BJ (cell line): ENCODE measurements at regions not wholly inside any gene's neighbourhood (a gene's known extent, or its start where the extent isn't known, plus 50 kb on each side); places are given as distances from the start of the nearest gene placed in this dataset.

ENCODE experiments used
- CTCF ChIA-PET: fragments of 350-600 bp; formaldehyde crosslinking; extraction: SDS; loops from one replicate; lab custom pipeline; 2021; ENCODE audit warnings: antibody characterized with exemption, inconsistent platforms; lab: Yijun Ruan, JAX
- POLR2A ChIA-PET: fragments of 300-600 bp; sonication (Branson Sonifier 250); formaldehyde crosslinking; extraction: SDS; loops from one replicate; lab custom pipeline; 2021; ENCODE audit warnings: antibody characterized with exemption; lab: Charles Lee
- DNase-seq: peaks from one replicate; pipeline ENCODE4 v3.0.0-alpha.2; 2011; ENCODE audit warnings: low read depth
- H3K27me3 ChIP-seq: 2 replicates; pipeline ENCODE4 v1.6.0; 2011; ENCODE audit warnings: low read length; ENCODE audit not compliant: control insufficient read depth, insufficient read depth
- H3K36me3 ChIP-seq: 2 replicates; pipeline ENCODE4 v1.5.1; 2011; ENCODE audit warnings: low read length; ENCODE audit not compliant: control insufficient read depth, insufficient read depth
- H3K4me3 ChIP-seq: 2 replicates; pipeline ENCODE4 v1.5.1; 2011; ENCODE audit warnings: low read depth, mild to moderate bottlenecking, control low read depth, low read length
- CTCF ChIP-seq: IDR thresholded peaks from 2 replicates; pipeline ENCODE4 v1.5.1; 2011; ENCODE audit warnings: low read depth, mild to moderate bottlenecking, control low read depth, inconsistent platforms, low read length, moderate library complexity; ENCODE audit not compliant: insufficient read depth

GRCh38 chr16:11491524-11491923 lies 95.2 kb downstream of the LITAF start:
- Histone ChIP-seq H3K27me3 (no peaks in the 10 kb centered on the region; the same call in 1 of the 2 replicates), H3K4me3 (no peak overlapping the region), H3K36me3 (no peaks in the 10 kb centered on the region)
- TF ChIP-seq CTCF: no peak
- DNase-seq: no peak
- ChIA-PET POLR2A (no interaction called here), CTCF (no interaction called here)

- no peak overlapping the region for H3K4me3 ChIP-seq
- no peak for TF ChIP-seq CTCF
- no peak for DNase-seq
- H3K27me3 ChIP-seq: no peaks in the 10 kb centered on the region; the same call in 1 of the 2 replicates
- ChIA-PET CTCF (no interaction called here), POLR2A (no interaction called here)
- H3K36me3 ChIP-seq: no peaks in the 10 kb centered on the region
Measured at GRCh38 chr16:11492808-11493530, 93.8 kb downstream of the LITAF start.

GRCh38 chr16:11493531-11493929 lies 93.2 kb downstream of the LITAF start:
- CTCF ChIA-PET: no interaction called here
- no peak for DNase-seq
- no peak for TF ChIP-seq CTCF

GRCh38 chr16:11494029-11494428 lies 92.7 kb downstream of the LITAF start:
- DNase-seq: no peak
- no peaks in the 10 kb centered on the region for H3K36me3 ChIP-seq
- no peak for TF ChIP-seq CTCF
- no peaks in the 10 kb centered on the region; the same call in 1 of the 2 replicates for H3K27me3 ChIP-seq
- POLR2A ChIA-PET: no interaction called here
- CTCF ChIA-PET: no interaction called here
- no peak overlapping the region for H3K4me3 ChIP-seq

More at GRCh38 chr16:11493531-11493929, 93.2 kb downstream of the LITAF start:
- H3K36me3 ChIP-seq: no peaks in the 10 kb centered on the region
- no peaks in the 10 kb centered on the region; the same call in 1 of the 2 replicates for H3K27me3 ChIP-seq
- no peak overlapping the region for H3K4me3 ChIP-seq
- POLR2A ChIA-PET: no interaction called here

- CTCF ChIA-PET: interaction anchor here (0.6 kb wide), 1 partner anchor 859 kb away, joined by 4 read pairs; no protein-coding TSS in a partner anchor
- no peak for DNase-seq
- POLR2A ChIA-PET: no interaction called here
- TF ChIP-seq CTCF: no peak
- Histone ChIP-seq H3K36me3 (no peaks in the 10 kb centered on the region), H3K27me3 (no peaks in the 10 kb centered on the region; the same call in 1 of the 2 replicates), H3K4me3 (no peak overlapping the region)
Measured at GRCh38 chr16:11494433-11494832, 92.3 kb downstream of the LITAF start.
